Ovary (tissue), 3 donors: ENCODE measurements at regions not wholly inside any gene's neighbourhood (a gene's known extent, or its start where the extent isn't known, plus 50 kb on each side); places are given as distances from the start of the nearest gene placed in this dataset.

Source experiments
- CTCF ChIP-seq, 3 donors: fragments of 450-650 bp in 2 of 3; fragments of 200-600 bp in 1 of 3; IDR thresholded peaks; one replicate each; pipeline versions ENCODE4 v1.5.1 to v1.8.0; 2016 to 2022; ENCODE audit warnings: antibody characterized with exemption in 3 of 3, mild to moderate bottlenecking in 1 of 3
- POLR2A ChIP-seq: fragments of 450-650 bp; IDR thresholded peaks from one replicate; pipeline ENCODE4 v1.6.1; 2017; ENCODE audit warnings: antibody characterized with exemption, mild to moderate bottlenecking, moderate library complexity
- donor health status: DM: no; HTN: no; CAD: no.

DNA sequence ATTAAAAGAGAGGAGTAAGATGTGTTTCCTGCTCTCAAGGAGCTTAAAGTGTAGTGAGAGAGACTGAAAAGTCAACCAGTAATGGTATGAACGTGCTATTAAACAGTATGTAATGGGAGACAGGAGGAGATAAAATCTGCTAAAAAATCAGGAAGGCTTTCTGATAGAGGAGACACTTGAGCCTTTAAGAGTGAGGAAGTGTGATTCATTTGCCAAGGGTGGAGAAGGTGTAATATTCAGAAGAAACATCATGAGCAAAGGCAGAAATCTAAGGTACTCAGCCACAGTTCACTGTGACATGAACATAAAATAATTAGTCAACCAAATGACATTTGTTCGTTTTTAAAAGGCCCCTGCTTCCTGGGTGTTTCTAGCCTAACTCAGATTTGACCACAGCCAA lies 137.8 kb upstream of the SKOR2 start:
- TF ChIP-seq CTCF (IDR thresholded peaks at IDR 0.05) (no peak), POLR2A (no peak)
